GM21619 (cell line): ENCODE measurements at regions not wholly inside any gene's neighbourhood (a gene's known extent, or its start where the extent isn't known, plus 50 kb on each side); places are given as distances from the start of the nearest gene placed in this dataset.

Experiments
- ATAC-seq: cut with Tn5 transposase; IDR thresholded peaks from one replicate; pipeline ENCODE4 v1.9.1; 2021; ENCODE audit not compliant: unreplicated experiment

- no peak for ATAC-seq
These were observed 219.2 kb upstream of the NAALADL2 start for GRCh38 chr3:174639970-174640369.

GRCh38 chr3:174640932-174641331 is 218.2 kb upstream of the NAALADL2 start:
- ATAC-seq: no peak

- ATAC-seq: no peak
These were observed 214.8 kb upstream of the NAALADL2 start for GRCh38 chr3:174644287-174644686.

GRCh38 chr3:174651951-174652350 is 207.2 kb upstream of the NAALADL2 start:
- ATAC-seq: no peak

GRCh38 chr3:174659511-174659910 is 199.6 kb upstream of the NAALADL2 start:
- no peak for ATAC-seq

GRCh38 chr3:174662653-174663052 is 196.5 kb upstream of the NAALADL2 start:
- no peak for ATAC-seq

GRCh38 chr3:174667386-174667785 is 191.7 kb upstream of the NAALADL2 start:
- ATAC-seq: no peak

- ATAC-seq: no peak
These were observed 183.7 kb upstream of the NAALADL2 start for GRCh38 chr3:174675406-174675805.

GRCh38 chr3:174681784-174682183 is 177.3 kb upstream of the NAALADL2 start:
- no peak for ATAC-seq

- ATAC-seq: no peak
These were observed 173.3 kb upstream of the NAALADL2 start for GRCh38 chr3:174685796-174686195.

GRCh38 chr3:174697310-174697709 is 161.8 kb upstream of the NAALADL2 start:
- ATAC-seq: no peak

- no peak for ATAC-seq
These were observed 158.4 kb upstream of the NAALADL2 start for GRCh38 chr3:174700736-174701135.

- ATAC-seq: no peak
These were observed 148.5 kb upstream of the NAALADL2 start for GRCh38 chr3:174710612-174711011.

- ATAC-seq: no peak
These were observed 143.7 kb upstream of the NAALADL2 start for GRCh38 chr3:174715386-174715785.

GRCh38 chr3:174716956-174717505 is 142.1 kb upstream of the NAALADL2 start:
- no peak for ATAC-seq

- no peak for ATAC-seq
These were observed 138.4 kb upstream of the NAALADL2 start for GRCh38 chr3:174720717-174721116.

- no peak for ATAC-seq
These were observed 133.8 kb upstream of the NAALADL2 start for GRCh38 chr3:174725303-174725702.

- ATAC-seq: no peak
These were observed 121.2 kb upstream of the NAALADL2 start for GRCh38 chr3:174737966-174738365.

GRCh38 chr3:174749143-174749542 is 110.0 kb upstream of the NAALADL2 start:
- ATAC-seq: no peak

GRCh38 chr3:174755833-174756829 is 103.0 kb upstream of the NAALADL2 start:
- ATAC-seq: no peak

GRCh38 chr3:174758943-174759342 is 100.2 kb upstream of the NAALADL2 start:
- ATAC-seq: no peak

- no peak for ATAC-seq
These were observed 91.7 kb upstream of the NAALADL2 start for GRCh38 chr3:174767406-174767805.
